ENCODE measurements at regions not wholly inside any gene's neighbourhood (a gene's known extent, or its start where the extent isn't known, plus 50 kb on each side); places are given as distances from the start of the nearest gene placed in this dataset.

GRCh38 chrY:13066372-13066771 lies 161.7 kb downstream of the DDX3Y start:
- Histone ChIP-seq H3K27ac (ENCODE audit: low read length) (no peak overlapping the region), H3K27me3 (ENCODE audit: insufficient read depth, low read length, poor library complexity) (no peaks in the 10 kb centered on the region), H4K20me1 (ENCODE audit: insufficient read depth, low read length) (no peaks in the 10 kb centered on the region), H3K9ac (ENCODE audit: low read depth, low read length) (no peak overlapping the region), H3K36me3 (ENCODE audit: insufficient read depth, low read length) (no peaks in the 10 kb centered on the region), H2AFZ (ENCODE audit: low read depth, low read length) (no peak overlapping the region), H3K4me1 (ENCODE audit: insufficient read depth, low read length) (0 out of 2 replicates have a peak, but pooled peaks cover 3% of the 10 kb centered on the region), H3K9me3 (ENCODE audit: insufficient read depth, low read length, severe bottlenecking) (no peaks in the 10 kb centered on the region), H3K4me2 (ENCODE audit: insufficient read depth, low read length) (no peak overlapping the region), H3K79me2 (ENCODE audit: insufficient read depth, low read length) (no peaks in the 10 kb centered on the region), H3K4me3 (ENCODE audit: low read depth in 1 of 2, low read length in 2 of 2) (no peak overlapping the region)
- ATAC-seq (ENCODE audit: insufficient read depth, low read depth) (no peak), DNase-seq (no peak)
- no peak for TF ChIP-seq EZH2 (IDR thresholded peaks at IDR 0.05; ENCODE audit: borderline replicate concordance, low read depth, low read length, severe bottlenecking)
- TF ChIP-seq, protein P1, sequence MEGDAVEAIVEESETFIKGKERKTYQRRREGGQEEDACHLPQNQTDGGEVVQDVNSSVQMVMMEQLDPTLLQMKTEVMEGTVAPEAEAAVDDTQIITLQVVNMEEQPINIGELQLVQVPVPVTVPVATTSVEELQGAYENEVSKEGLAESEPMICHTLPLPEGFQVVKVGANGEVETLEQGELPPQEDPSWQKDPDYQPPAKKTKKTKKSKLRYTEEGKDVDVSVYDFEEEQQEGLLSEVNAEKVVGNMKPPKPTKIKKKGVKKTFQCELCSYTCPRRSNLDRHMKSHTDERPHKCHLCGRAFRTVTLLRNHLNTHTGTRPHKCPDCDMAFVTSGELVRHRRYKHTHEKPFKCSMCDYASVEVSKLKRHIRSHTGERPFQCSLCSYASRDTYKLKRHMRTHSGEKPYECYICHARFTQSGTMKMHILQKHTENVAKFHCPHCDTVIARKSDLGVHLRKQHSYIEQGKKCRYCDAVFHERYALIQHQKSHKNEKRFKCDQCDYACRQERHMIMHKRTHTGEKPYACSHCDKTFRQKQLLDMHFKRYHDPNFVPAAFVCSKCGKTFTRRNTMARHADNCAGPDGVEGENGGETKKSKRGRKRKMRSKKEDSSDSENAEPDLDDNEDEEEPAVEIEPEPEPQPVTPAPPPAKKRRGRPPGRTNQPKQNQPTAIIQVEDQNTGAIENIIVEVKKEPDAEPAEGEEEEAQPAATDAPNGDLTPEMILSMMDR (IDR thresholded peaks at IDR 0.05; ENCODE audit: borderline replicate concordance, extremely low read depth, low read length, poor library complexity, severe bottlenecking): no peak

DNA sequence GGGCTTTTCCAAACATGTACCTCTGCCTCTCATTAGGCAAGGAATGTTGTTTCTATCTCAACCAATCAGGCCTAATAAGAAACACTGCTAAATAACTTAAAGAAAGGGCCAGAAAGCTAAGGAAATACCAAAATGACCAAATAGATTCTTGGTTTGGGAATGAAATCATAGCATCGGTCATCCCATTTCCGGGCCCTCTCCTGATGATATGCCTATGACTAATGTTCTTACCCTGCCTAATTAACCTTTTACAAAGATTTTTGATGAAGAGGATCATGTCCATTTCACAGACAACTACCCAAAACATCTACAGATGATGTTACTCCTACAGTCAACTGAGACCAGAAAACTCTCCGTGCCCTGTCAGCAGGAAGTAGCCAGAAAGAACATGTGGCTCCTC lies 164.0 kb downstream of the DDX3Y start:
- Histone ChIP-seq H3K4me1 (ENCODE audit: insufficient read depth, low read length) (0 out of 2 replicates have a peak, but pooled peaks cover 3% of the 10 kb centered on the region), H3K4me2 (ENCODE audit: insufficient read depth, low read length) (no peak overlapping the region), H3K36me3 (ENCODE audit: insufficient read depth, low read length) (no peaks in the 10 kb centered on the region), H2AFZ (ENCODE audit: low read depth, low read length) (no peak overlapping the region), H3K9ac (ENCODE audit: low read depth, low read length) (no peak overlapping the region), H3K27me3 (ENCODE audit: insufficient read depth, low read length, poor library complexity) (no peaks in the 10 kb centered on the region), H3K79me2 (ENCODE audit: insufficient read depth, low read length) (no peaks in the 10 kb centered on the region), H4K20me1 (ENCODE audit: insufficient read depth, low read length) (no peaks in the 10 kb centered on the region), H3K27ac (ENCODE audit: low read length) (no peak overlapping the region), H3K9me3 (ENCODE audit: insufficient read depth, low read length, severe bottlenecking) (no peaks in the 10 kb centered on the region), H3K4me3 (ENCODE audit: low read depth in 1 of 2, low read length in 2 of 2) (no peak overlapping the region)
- TF ChIP-seq EZH2 (IDR thresholded peaks at IDR 0.05; ENCODE audit: borderline replicate concordance, low read depth, low read length, severe bottlenecking): no peak
- TF ChIP-seq, protein P1 (IDR thresholded peaks at IDR 0.05; ENCODE audit: borderline replicate concordance, extremely low read depth, low read length, poor library complexity, severe bottlenecking): no peak
- DNase-seq (no peak), ATAC-seq (ENCODE audit: insufficient read depth, low read depth) (no peak)

DNA sequence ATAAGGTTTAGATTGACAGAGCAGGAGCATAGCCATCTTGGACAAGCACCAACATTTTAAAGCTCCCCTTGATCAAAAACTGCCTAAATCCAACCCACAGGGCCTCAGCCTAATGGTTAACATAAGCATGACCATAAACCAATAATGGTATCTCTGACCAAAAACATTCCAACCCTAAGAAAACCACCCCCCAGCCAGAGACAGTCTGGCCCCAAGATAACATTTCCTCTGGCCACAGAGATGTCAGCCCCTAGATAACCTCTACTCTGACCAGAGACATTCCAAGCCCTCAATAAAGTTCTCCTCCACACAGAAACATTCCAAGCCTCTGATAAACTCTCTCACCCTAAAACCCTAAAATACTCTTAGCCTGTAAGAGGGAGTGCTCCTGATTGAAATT lies 164.4 kb downstream of the DDX3Y start:
- Histone ChIP-seq H3K79me2 (ENCODE audit: insufficient read depth, low read length) (no peaks in the 10 kb centered on the region), H4K20me1 (ENCODE audit: insufficient read depth, low read length) (no peaks in the 10 kb centered on the region), H3K4me2 (ENCODE audit: insufficient read depth, low read length) (no peak overlapping the region), H2AFZ (ENCODE audit: low read depth, low read length) (no peak overlapping the region), H3K36me3 (ENCODE audit: insufficient read depth, low read length) (no peaks in the 10 kb centered on the region), H3K27me3 (ENCODE audit: insufficient read depth, low read length, poor library complexity) (no peaks in the 10 kb centered on the region), H3K4me3 (ENCODE audit: low read depth in 1 of 2, low read length in 2 of 2) (no peak overlapping the region), H3K9me3 (ENCODE audit: insufficient read depth, low read length, severe bottlenecking) (no peaks in the 10 kb centered on the region), H3K9ac (ENCODE audit: low read depth, low read length) (no peak overlapping the region), H3K4me1 (ENCODE audit: insufficient read depth, low read length) (0 out of 2 replicates have a peak, but pooled peaks cover 3% of the 10 kb centered on the region), H3K27ac (ENCODE audit: low read length) (no peak overlapping the region)
- TF ChIP-seq EZH2 (IDR thresholded peaks at IDR 0.05; ENCODE audit: borderline replicate concordance, low read depth, low read length, severe bottlenecking): no peak
- TF ChIP-seq, protein P1 (IDR thresholded peaks at IDR 0.05; ENCODE audit: borderline replicate concordance, extremely low read depth, low read length, poor library complexity, severe bottlenecking): no peak
- no peak for DNase-seq
- no peak for ATAC-seq (ENCODE audit: insufficient read depth, low read depth)

DNA sequence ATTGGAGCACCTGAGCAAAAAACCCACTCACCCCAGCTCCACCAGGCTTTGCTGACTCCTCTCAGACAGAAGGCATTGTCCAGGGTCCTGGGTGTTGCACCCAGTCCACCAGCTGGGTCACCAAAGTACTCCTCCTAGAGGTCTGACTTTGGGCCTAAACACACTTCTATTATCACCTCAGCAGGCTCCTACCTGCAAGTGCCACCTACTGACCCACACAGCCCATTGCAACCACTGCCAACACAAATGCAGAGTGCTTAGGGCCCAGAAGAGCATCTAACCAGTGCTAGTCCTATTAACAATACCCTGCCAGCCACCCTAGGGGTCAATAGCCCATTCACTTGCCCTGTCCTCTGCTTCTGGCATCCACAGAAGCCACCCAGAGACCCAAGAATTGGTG lies 178.1 kb downstream of the DDX3Y start:
- H3K36me3 ChIP-seq (ENCODE audit: insufficient read depth, low read length): no peaks in the 10 kb centered on the region
- H3K79me2 ChIP-seq (ENCODE audit: insufficient read depth, low read length): no peaks in the 10 kb centered on the region
- no peak for ATAC-seq (ENCODE audit: insufficient read depth, low read depth)
- H4K20me1 ChIP-seq (ENCODE audit: insufficient read depth, low read length): no peaks in the 10 kb centered on the region
- no peak overlapping the region for H3K4me2 ChIP-seq (ENCODE audit: insufficient read depth, low read length)
- H3K4me3 ChIP-seq (ENCODE audit: low read depth in 1 of 2, low read length in 2 of 2): no peak overlapping the region
- TF ChIP-seq, protein P1 (IDR thresholded peaks at IDR 0.05; ENCODE audit: borderline replicate concordance, extremely low read depth, low read length, poor library complexity, severe bottlenecking): peak; percentile 24
- TF ChIP-seq EZH2 (IDR thresholded peaks at IDR 0.05; ENCODE audit: borderline replicate concordance, low read depth, low read length, severe bottlenecking): no peak
- H3K9me3 ChIP-seq (ENCODE audit: insufficient read depth, low read length, severe bottlenecking): no peaks in the 10 kb centered on the region
- no peaks in the 10 kb centered on the region for H3K27me3 ChIP-seq (ENCODE audit: insufficient read depth, low read length, poor library complexity)
- DNase-seq: no peak
- no peak overlapping the region for H3K27ac ChIP-seq (ENCODE audit: low read length)
- no peak overlapping the region for H2AFZ ChIP-seq (ENCODE audit: low read depth, low read length)
- no peaks in the 10 kb centered on the region for H3K4me1 ChIP-seq (ENCODE audit: insufficient read depth, low read length)
- no peak overlapping the region for H3K9ac ChIP-seq (ENCODE audit: low read depth, low read length)

All from DND-41 (cell line).